ENCODE measurements at regions not wholly inside any gene's neighbourhood (a gene's known extent, or its start where the extent isn't known, plus 50 kb on each side); places are given as distances from the start of the nearest gene placed in this dataset.

- no peak for TF ChIP-seq POLR2AphosphoS5 (IDR thresholded peaks at IDR 0.05; ENCODE audit: low read depth, low read length)
- no peak for TF ChIP-seq FOXP2 (optimal IDR thresholded peaks at IDR 0.05; ENCODE audit: borderline replicate concordance, extremely low read depth, extremely low read length, insufficient read depth)
- no peak for TF ChIP-seq REST (IDR thresholded peaks at IDR 0.05; ENCODE audit: insufficient read depth in 1 of 2, low read depth in 2 of 2, low read length in 2 of 2)
- no peak for TF ChIP-seq TAF1 (IDR thresholded peaks at IDR 0.05; ENCODE audit: borderline replicate concordance, insufficient read depth, low read length)
- no peak for TF ChIP-seq SIN3A (IDR thresholded peaks at IDR 0.05; ENCODE audit: borderline replicate concordance, insufficient read depth, low read length)
Measured at GRCh38 chr22:23485490-23485889, 94.6 kb downstream of the IGLL1 start.

GRCh38 chr22:23484651-23485050 is 95.4 kb downstream of the IGLL1 start:
- TF ChIP-seq POLR2AphosphoS5 (IDR thresholded peaks at IDR 0.05; ENCODE audit: low read depth, low read length) (no peak), SIN3A (IDR thresholded peaks at IDR 0.05; ENCODE audit: borderline replicate concordance, insufficient read depth, low read length) (no peak), TAF1 (IDR thresholded peaks at IDR 0.05; ENCODE audit: borderline replicate concordance, insufficient read depth, low read length) (no peak), REST (IDR thresholded peaks at IDR 0.05; ENCODE audit: insufficient read depth in 1 of 2, low read depth in 2 of 2, low read length in 2 of 2) (no peak), FOXP2 (optimal IDR thresholded peaks at IDR 0.05; ENCODE audit: borderline replicate concordance, extremely low read depth, extremely low read length, insufficient read depth) (no peak)

DNA sequence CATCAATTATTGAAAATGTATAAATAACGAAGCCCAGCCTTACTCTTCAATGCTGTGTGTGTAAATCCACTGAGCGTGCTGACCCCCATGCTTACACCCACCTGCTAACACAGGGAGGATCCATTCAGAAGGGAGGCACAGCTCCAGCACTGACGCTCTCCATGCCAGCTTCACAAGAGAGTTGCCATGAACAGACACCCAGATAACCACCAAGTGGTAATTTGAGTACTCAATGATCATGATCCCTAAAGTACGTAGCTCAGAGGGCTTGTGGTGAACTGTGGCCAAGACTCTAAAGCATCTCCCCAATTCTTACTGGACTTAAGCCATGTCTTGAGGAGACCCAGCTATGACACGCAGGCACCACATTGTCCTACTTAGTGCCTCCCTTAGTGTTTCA is 98.7 kb downstream of the IGLL1 start:
- TF ChIP-seq TAF1 (IDR thresholded peaks at IDR 0.05; ENCODE audit: borderline replicate concordance, insufficient read depth, low read length) = no peak
- TF ChIP-seq REST (IDR thresholded peaks at IDR 0.05; ENCODE audit: insufficient read depth in 1 of 2, low read depth in 2 of 2, low read length in 2 of 2) = no peak
- no peak for TF ChIP-seq FOXP2 (optimal IDR thresholded peaks at IDR 0.05; ENCODE audit: borderline replicate concordance, extremely low read depth, extremely low read length, insufficient read depth)
- no peak for TF ChIP-seq POLR2AphosphoS5 (IDR thresholded peaks at IDR 0.05; ENCODE audit: low read depth, low read length)
- no peak for TF ChIP-seq SIN3A (IDR thresholded peaks at IDR 0.05; ENCODE audit: borderline replicate concordance, insufficient read depth, low read length)

- TF ChIP-seq SIN3A (IDR thresholded peaks at IDR 0.05; ENCODE audit: borderline replicate concordance, insufficient read depth, low read length) = no peak
- TF ChIP-seq REST (IDR thresholded peaks at IDR 0.05; ENCODE audit: insufficient read depth in 1 of 2, low read depth in 2 of 2, low read length in 2 of 2) = no peak
- TF ChIP-seq POLR2AphosphoS5 (IDR thresholded peaks at IDR 0.05; ENCODE audit: low read depth, low read length) = no peak
- no peak for TF ChIP-seq FOXP2 (optimal IDR thresholded peaks at IDR 0.05; ENCODE audit: borderline replicate concordance, extremely low read depth, extremely low read length, insufficient read depth)
- TF ChIP-seq TAF1 (IDR thresholded peaks at IDR 0.05; ENCODE audit: borderline replicate concordance, insufficient read depth, low read length) = no peak
Measured at GRCh38 chr22:23478175-23478574, 101.9 kb downstream of the IGLL1 start.

DNA sequence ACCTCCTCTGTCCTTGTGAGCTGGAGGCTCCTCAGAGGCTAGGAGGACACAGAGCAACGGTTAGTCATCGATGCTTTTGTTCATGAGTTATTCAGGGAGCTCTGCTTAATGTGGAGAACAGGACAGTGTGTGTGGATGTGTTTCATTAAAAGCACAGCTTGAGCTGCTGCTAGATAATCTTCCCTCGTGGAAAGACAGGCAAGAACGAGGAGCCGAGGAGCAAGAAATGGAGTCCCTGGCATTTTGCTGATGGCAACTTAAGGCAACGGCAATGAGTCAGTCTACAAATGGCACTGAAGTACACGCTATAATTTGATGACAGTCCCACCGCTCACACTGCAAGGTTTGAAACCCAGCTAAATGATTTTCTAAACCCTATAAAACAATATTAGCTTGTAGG is 106.2 kb downstream of the IGLL1 start:
- TF ChIP-seq SIN3A (IDR thresholded peaks at IDR 0.05; ENCODE audit: borderline replicate concordance, insufficient read depth, low read length) (no peak), FOXP2 (optimal IDR thresholded peaks at IDR 0.05; ENCODE audit: borderline replicate concordance, extremely low read depth, extremely low read length, insufficient read depth) (no peak), POLR2AphosphoS5 (IDR thresholded peaks at IDR 0.05; ENCODE audit: low read depth, low read length) (no peak), TAF1 (IDR thresholded peaks at IDR 0.05; ENCODE audit: borderline replicate concordance, insufficient read depth, low read length) (no peak), REST (IDR thresholded peaks at IDR 0.05; ENCODE audit: insufficient read depth in 1 of 2, low read depth in 2 of 2, low read length in 2 of 2) (no peak)

Data from PFSK-1 (cell line).